HUES6 (cell line): ENCODE measurements at regions not wholly inside any gene's neighbourhood (a gene's known extent, or its start where the extent isn't known, plus 50 kb on each side); places are given as distances from the start of the nearest gene placed in this dataset.
A peak's percentile ranks its signal among the peaks of the same experiment; 100 is the strongest.

ENCODE experiments used
- H3K27ac ChIP-seq: 2 replicates; pipeline ENCODE4 v1.7.0; 2013; ENCODE audit warnings: low read depth, mild to moderate bottlenecking, low read length, inconsistent platforms
- H3K27me3 ChIP-seq: 2 replicates; pipeline ENCODE4 v1.6.1; 2013; ENCODE audit warnings: low read length; ENCODE audit not compliant: control insufficient read depth, insufficient read depth
- H3K36me3 ChIP-seq: 2 replicates; pipeline ENCODE4 v1.6.1; 2013; ENCODE audit warnings: low read length; ENCODE audit not compliant: control insufficient read depth, insufficient read depth
- H3K4me1 ChIP-seq: 2 replicates; pipeline ENCODE4 v1.6.1; 2013; ENCODE audit warnings: low read length; ENCODE audit not compliant: control insufficient read depth, insufficient read depth
- H3K4me3 ChIP-seq: 2 replicates; pipeline ENCODE4 v1.5.1; 2013; ENCODE audit warnings: low read depth, low read length
- H3K9ac ChIP-seq: one replicate; pipeline ENCODE4 v1.6.1; 2013; ENCODE audit warnings: mild to moderate bottlenecking, low read length
- H3K9me3 ChIP-seq: 2 replicates; pipeline ENCODE4 v1.6.1; 2013; ENCODE audit warnings: low read depth, low read length; ENCODE audit not compliant: control insufficient read depth, insufficient read depth

DNA sequence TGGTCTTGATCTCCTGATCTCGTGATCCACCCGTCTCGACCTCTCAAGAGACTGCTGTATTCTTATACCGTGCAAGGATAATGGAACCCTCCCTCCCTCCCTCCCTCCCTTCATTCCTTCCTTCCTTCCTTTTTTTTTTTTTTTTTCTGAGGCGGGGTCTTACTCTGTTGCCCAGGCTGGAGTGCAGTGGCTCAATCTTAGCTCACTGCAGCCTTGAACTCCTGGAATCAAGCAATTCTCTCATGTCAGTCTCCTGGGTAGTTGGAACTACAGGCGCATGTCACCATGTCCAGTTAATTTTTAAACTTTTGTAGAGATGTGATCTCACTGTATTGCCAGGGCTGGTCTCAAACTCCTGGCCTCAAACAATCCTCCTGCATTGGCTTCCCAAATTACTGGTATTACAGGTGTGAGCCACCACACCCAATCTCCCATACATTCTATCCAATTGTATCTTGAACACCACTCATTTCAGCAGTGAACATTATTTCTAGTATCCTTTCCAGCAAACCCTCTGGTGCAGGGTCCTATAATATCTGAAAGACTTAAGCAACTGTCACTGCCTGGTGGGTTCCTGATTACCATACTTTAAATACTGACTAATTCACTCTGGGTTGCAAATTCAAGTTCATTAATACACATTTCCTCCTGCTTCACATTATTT lies 210.0 kb upstream of the ZNF217 start:
- Histone ChIP-seq H3K27ac (no peak overlapping the region), H3K36me3 (no peaks in the 10 kb centered on the region), H3K9ac (no peak overlapping the region), H3K9me3 (no peaks in the 10 kb centered on the region), H3K27me3 (no peaks in the 10 kb centered on the region), H3K4me1 (peaks cover 13% of the 10 kb centered on the region), H3K4me3 (no peak overlapping the region)

- H3K4me1 ChIP-seq: peaks cover 10% of the 10 kb centered on the region
- no peak overlapping the region for H3K9ac ChIP-seq
- no peak overlapping the region for H3K4me3 ChIP-seq
- no peak overlapping the region for H3K27ac ChIP-seq
- H3K9me3 ChIP-seq: no peaks in the 10 kb centered on the region
- no peaks in the 10 kb centered on the region for H3K36me3 ChIP-seq
- H3K27me3 ChIP-seq: no peaks in the 10 kb centered on the region
Observed at GRCh38 chr20:53801609-53802370, 208.2 kb upstream of the ZNF217 start.

- no peak overlapping the region for H3K4me3 ChIP-seq
- peaks cover 8% of the 10 kb centered on the region; the same call in 1 of the 2 replicates for H3K4me1 ChIP-seq
- H3K9me3 ChIP-seq: no peaks in the 10 kb centered on the region
- no peaks in the 10 kb centered on the region for H3K36me3 ChIP-seq
- H3K9ac ChIP-seq: no peak overlapping the region
- no peaks in the 10 kb centered on the region for H3K27me3 ChIP-seq
- no peak overlapping the region for H3K27ac ChIP-seq
Observed at GRCh38 chr20:53800883-53801604, 207.4 kb upstream of the ZNF217 start.

DNA sequence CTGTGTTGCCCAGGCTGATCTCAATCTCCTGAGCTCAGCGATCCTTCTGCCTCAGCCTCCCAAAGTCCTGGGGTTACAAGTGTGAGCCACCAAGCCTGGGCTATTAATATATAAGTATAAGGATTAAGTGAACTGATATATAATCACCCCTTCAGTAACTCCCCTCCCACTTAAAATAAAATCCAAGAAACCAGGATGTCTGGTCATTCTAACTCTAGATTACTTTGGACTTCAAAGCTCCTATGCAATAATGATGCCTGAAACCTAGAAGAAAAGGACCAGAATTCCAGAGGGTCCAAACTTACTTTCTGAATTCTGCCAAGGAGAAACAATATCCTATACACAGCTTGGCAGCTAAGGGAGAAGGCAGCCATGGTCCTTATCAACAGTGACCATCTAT lies 206.8 kb upstream of the ZNF217 start:
- H3K9ac ChIP-seq: no peak overlapping the region
- H3K36me3 ChIP-seq: no peaks in the 10 kb centered on the region
- H3K27me3 ChIP-seq: no peaks in the 10 kb centered on the region
- no peak overlapping the region for H3K27ac ChIP-seq
- H3K4me3 ChIP-seq: no peak overlapping the region
- peaks cover 8% of the 10 kb centered on the region; the same call in 1 of the 2 replicates for H3K4me1 ChIP-seq
- H3K9me3 ChIP-seq: no peaks in the 10 kb centered on the region

- Histone ChIP-seq H3K9me3 (no peaks in the 10 kb centered on the region), H3K27ac (no peak overlapping the region), H3K9ac (no peak overlapping the region), H3K36me3 (no peaks in the 10 kb centered on the region), H3K4me3 (no peak overlapping the region), H3K27me3 (no peaks in the 10 kb centered on the region), H3K4me1 (peaks cover 8% of the 10 kb centered on the region; the same call in 1 of the 2 replicates)
Observed at GRCh38 chr20:53797085-53797484, 203.4 kb upstream of the ZNF217 start.

DNA sequence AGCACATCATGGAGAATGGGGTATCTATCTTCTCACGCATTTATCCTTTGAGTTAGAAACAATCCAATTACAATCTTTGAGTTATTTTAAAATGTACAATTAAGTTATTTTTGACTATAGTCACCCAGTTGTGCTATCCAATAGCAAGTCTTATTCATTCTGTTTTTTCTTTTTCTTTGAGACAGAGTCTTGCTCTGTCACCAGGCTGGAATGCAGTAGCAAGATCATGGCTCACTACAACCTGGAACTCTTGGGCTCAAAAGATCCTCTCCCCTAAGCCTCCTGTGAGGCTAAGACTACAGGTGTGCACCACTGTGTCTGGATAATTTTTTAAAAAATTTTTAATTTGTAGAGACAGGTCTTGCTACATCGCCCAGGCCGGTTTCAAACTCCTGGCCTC lies 201.5 kb upstream of the ZNF217 start:
- H3K36me3 ChIP-seq: no peaks in the 10 kb centered on the region
- H3K4me1 ChIP-seq: peaks cover 13% of the 10 kb centered on the region
- no peak overlapping the region for H3K4me3 ChIP-seq
- no peak overlapping the region for H3K9ac ChIP-seq
- no peaks in the 10 kb centered on the region for H3K27me3 ChIP-seq
- H3K9me3 ChIP-seq: no peaks in the 10 kb centered on the region
- H3K27ac ChIP-seq: no peak overlapping the region

DNA sequence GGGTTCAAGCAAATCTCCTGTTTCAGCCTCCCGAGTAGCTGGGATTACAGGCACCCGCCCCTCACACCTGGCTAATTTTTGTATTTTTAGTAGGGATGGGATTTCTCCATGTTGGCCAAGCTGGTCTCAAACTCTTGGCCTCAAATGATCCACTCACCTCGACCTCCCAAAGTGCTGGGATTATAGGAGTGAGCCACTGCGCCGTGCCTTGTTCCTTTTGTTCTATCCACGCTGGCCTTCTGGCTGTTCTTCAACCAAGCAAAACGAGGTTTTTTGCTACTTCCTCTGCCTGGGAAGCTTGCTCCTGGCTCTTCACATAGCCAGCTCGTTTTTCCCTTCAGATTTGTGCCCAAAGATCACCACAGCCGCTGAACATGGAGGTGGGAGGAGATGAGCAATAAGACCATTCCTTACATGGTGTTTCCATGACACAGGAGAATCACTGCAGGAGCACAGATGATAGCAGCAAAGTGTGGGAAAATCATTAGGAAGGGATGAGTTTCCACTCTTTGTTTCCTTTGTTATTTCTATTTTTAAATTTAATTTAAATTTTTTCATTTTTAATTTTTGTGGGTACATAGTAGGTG lies 201.0 kb upstream of the ZNF217 start:
- peaks cover 16% of the 10 kb centered on the region for H3K4me1 ChIP-seq
- H3K27me3 ChIP-seq: no peaks in the 10 kb centered on the region
- H3K4me3 ChIP-seq: no peak overlapping the region
- H3K27ac ChIP-seq: no peak overlapping the region
- no peaks in the 10 kb centered on the region for H3K9me3 ChIP-seq
- no peaks in the 10 kb centered on the region for H3K36me3 ChIP-seq
- H3K9ac ChIP-seq: no peak overlapping the region

GRCh38 chr20:53793783-53794383 lies 200.2 kb upstream of the ZNF217 start:
- Histone ChIP-seq H3K27ac (no peak overlapping the region), H3K9ac (no peak overlapping the region), H3K27me3 (no peaks in the 10 kb centered on the region), H3K36me3 (no peaks in the 10 kb centered on the region), H3K4me3 (no peak overlapping the region), H3K9me3 (no peaks in the 10 kb centered on the region), H3K4me1 (peaks cover 21% of the 10 kb centered on the region)

DNA sequence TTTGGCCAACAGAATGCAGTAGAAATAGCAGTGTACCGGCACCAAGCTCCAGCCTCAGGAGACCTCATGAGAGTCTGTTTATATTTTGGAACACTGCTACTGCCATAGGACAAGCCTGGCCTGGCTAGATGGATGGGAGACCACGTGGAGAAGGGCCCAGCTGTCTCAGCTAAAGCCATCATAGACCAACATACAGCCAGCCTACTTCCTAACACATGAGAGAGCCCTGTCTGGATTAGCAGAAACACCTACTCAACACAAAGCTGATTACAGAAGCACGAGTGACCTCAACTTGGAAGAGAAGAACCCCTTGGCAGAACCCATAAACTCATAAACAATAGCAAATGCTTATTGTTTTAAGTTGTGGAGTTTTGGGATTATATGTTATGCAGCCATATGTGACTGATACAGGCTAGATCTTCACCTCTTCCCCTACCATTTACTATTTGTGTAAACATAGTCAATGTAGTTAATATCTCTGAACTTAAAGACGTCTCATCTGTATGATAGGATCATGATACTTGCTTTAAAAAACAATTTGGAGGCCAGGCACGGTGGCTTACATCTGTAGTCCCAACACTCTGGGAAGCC lies 199.4 kb upstream of the ZNF217 start:
- H3K4me1 ChIP-seq: peaks cover 21% of the 10 kb centered on the region
- H3K27ac ChIP-seq: no peak overlapping the region
- no peaks in the 10 kb centered on the region for H3K9me3 ChIP-seq
- H3K4me3 ChIP-seq: no peak overlapping the region
- no peaks in the 10 kb centered on the region for H3K36me3 ChIP-seq
- no peaks in the 10 kb centered on the region for H3K27me3 ChIP-seq
- H3K9ac ChIP-seq: no peak overlapping the region

DNA sequence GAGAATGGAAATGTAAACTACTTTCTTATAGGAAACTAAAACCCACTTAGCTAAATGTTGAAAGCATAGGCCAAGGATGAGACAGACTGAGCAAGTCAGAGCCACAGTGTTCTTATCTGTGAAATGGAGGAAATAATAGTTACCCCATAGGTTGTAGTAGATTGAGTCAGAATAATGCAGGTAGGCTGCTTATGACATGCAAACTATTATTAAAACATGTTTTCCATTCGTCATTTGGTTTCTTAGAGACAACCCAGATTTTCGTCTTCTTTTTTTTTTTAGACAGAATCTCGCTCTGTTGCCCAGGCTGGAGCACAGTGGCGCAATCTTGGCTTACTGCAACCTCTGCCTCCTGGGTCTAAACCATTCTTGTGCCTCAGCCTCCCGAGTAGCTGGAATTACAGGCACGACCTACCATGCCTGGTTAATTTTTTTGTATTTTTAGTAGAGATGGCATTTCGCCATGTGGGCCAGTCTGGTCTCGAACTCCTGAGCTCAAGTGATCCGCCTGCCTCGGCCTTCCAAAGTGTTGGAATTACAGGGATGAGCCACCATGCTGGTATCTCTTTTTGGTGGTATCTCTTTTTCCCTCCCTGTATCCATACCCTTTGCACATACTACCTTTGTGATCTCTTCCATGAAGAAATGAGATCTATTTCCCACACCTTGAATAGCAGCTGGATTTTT lies 196.5 kb upstream of the ZNF217 start:
- Histone ChIP-seq H3K36me3 (no peaks in the 10 kb centered on the region), H3K9me3 (no peaks in the 10 kb centered on the region), H3K4me1 (peaks cover 27% of the 10 kb centered on the region), H3K4me3 (no peak overlapping the region), H3K27me3 (no peaks in the 10 kb centered on the region), H3K27ac (0 out of 2 replicates have a peak overlapping the region, but pooled peaks have one; percentile 10), H3K9ac (no peak overlapping the region)
